Fibroblast of pulmonary artery (primary cell): ENCODE measurements at regions not wholly inside any gene's neighbourhood (a gene's known extent, or its start where the extent isn't known, plus 50 kb on each side); places are given as distances from the start of the nearest gene placed in this dataset.

Experiments used
- DNase-seq: peaks from one replicate; pipeline ENCODE4 v3.0.0-alpha.2; 2010; ENCODE audit warnings: low read depth
- H3K4me3 ChIP-seq: replicated peaks from 2 replicates; pipeline ENCODE4 v1.5.1; 2011; ENCODE audit warnings: low read depth, mild to moderate bottlenecking, control low read depth, low read length, moderate library complexity
- TF ChIP-seq, protein P1 (sequence below): IDR thresholded peaks from 2 replicates; pipeline ENCODE4 v1.5.1; 2011; ENCODE audit warnings: mild to moderate bottlenecking, control low read depth, low read length, inconsistent platforms; ENCODE audit errors: missing control alignments

GRCh38 chr9:14007190-14007769, 306.7 kb downstream of the NFIB start:
- TF ChIP-seq, protein P1, sequence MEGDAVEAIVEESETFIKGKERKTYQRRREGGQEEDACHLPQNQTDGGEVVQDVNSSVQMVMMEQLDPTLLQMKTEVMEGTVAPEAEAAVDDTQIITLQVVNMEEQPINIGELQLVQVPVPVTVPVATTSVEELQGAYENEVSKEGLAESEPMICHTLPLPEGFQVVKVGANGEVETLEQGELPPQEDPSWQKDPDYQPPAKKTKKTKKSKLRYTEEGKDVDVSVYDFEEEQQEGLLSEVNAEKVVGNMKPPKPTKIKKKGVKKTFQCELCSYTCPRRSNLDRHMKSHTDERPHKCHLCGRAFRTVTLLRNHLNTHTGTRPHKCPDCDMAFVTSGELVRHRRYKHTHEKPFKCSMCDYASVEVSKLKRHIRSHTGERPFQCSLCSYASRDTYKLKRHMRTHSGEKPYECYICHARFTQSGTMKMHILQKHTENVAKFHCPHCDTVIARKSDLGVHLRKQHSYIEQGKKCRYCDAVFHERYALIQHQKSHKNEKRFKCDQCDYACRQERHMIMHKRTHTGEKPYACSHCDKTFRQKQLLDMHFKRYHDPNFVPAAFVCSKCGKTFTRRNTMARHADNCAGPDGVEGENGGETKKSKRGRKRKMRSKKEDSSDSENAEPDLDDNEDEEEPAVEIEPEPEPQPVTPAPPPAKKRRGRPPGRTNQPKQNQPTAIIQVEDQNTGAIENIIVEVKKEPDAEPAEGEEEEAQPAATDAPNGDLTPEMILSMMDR = no peak
- H3K4me3 ChIP-seq = no peak overlapping the region
- no peak for DNase-seq

- TF ChIP-seq, protein P1 = no peak
- no peak overlapping the region for H3K4me3 ChIP-seq
- no peak for DNase-seq
Observed at GRCh38 chr9:14006386-14007187, 307.4 kb downstream of the NFIB start.

DNA sequence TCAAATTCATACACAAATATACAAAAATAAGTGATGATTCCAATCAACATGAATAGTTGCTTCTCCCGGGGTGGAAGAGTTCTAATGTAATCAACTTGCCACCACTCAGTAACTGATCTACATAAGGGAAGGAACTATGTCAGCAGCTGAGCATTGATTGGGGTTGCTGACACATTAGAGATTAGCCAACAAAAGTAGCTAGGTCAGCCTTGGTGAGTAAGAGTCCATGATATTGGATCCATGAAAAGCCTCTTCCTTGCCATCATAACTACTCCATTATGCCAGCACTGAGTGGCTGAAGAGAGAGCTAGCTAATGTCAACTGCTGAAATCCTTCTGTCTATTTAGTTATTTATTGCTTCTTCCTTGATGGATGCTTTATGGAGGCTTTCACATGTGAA, 309.8 kb downstream of the NFIB start:
- DNase-seq = no peak
- no peak overlapping the region for H3K4me3 ChIP-seq
- TF ChIP-seq, protein P1 = no peak

DNA sequence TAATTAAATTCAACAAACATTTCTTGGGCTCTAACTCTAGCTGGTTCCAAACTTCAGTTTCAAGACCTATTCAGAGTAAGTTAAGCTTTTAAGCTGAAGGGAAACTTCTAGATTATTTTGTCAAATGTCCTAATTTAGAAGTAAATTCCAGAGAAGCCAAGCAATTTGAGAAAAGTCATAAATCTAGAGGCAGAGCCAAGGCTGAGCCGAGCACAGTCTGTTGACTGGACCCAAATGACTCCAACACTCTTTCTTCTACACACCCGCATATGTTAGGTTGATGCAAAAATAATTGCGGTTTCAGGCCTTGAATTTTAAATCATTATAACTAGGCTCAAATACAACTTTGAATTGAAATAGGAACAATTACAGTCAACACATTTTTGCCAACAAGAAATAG, 319.7 kb downstream of the NFIB start:
- TF ChIP-seq, protein P1 = no peak
- H3K4me3 ChIP-seq = no peak overlapping the region

DNA sequence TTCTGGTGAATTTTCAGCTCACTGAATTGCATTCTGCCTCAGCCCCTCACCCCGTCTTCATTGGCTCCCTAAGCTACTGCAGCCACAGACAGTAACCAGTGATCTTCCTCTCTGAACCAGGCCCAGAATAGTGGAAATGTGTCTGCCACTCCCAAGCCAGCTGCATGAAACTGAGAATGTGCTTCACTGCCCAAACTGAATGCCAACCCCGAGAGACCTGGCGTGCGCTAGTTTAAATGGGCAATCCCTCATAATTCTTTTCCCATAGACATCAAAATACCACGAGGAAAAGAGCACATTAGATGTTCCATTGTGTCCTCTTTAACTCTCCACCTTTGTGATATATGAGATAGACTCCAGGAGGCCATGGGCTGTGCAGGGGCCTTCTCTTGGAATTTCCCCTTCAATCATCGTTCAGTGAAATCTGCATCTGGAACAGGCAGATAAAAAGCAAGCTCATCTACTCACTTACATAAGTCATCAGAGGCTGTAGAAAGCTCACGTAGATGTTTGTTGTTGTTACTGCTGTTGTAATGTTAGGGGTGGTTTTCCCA, 320.2 kb downstream of the NFIB start:
- DNase-seq = no peak
- no peak overlapping the region for H3K4me3 ChIP-seq
- TF ChIP-seq, protein P1 = no peak

More for the DNA sequence above, 319.7 kb downstream of the NFIB start:
- no peak for DNase-seq

GRCh38 chr9:13992138-13993088, 321.5 kb downstream of the NFIB start:
- TF ChIP-seq, protein P1 = no peak

More at GRCh38 chr9:13992138-13993088, 321.5 kb downstream of the NFIB start:
- no peak overlapping the region for H3K4me3 ChIP-seq
- peak; percentile 48 for DNase-seq
